IPS-NIHi7 (cell line): ENCODE measurements at regions not wholly inside any gene's neighbourhood (a gene's known extent, or its start where the extent isn't known, plus 50 kb on each side); places are given as distances from the start of the nearest gene placed in this dataset.

Source experiments
- DNase-seq: peaks from one replicate; pipeline ENCODE4 v3.0.0; 2012; ENCODE audit warnings: mixed read lengths; ENCODE audit errors: extremely low spot score

GRCh38 chrX:10813761-10814160 lies 193.4 kb upstream of the MID1 start:
- no peak for DNase-seq

GRCh38 chrX:10818651-10819050 lies 198.3 kb upstream of the MID1 start:
- no peak for DNase-seq

GRCh38 chrX:10819973-10820372 lies 199.6 kb upstream of the MID1 start:
- no peak for DNase-seq

- no peak for DNase-seq
These were observed 200.9 kb upstream of the MID1 start for GRCh38 chrX:10821293-10821692.

GRCh38 chrX:10828036-10828435 lies 207.7 kb upstream of the MID1 start:
- no peak for DNase-seq

GRCh38 chrX:10828640-10829039 lies 208.3 kb upstream of the MID1 start:
- DNase-seq = no peak

- no peak for DNase-seq
These were observed 211.5 kb upstream of the MID1 start for GRCh38 chrX:10831716-10832502.

- DNase-seq = peak; percentile 56
These were observed 213.1 kb upstream of the MID1 start for GRCh38 chrX:10833299-10834169.

GRCh38 chrX:10841579-10841978 lies 221.2 kb upstream of the MID1 start:
- DNase-seq = no peak

GRCh38 chrX:10842646-10843045 lies 222.3 kb upstream of the MID1 start:
- no peak for DNase-seq

GRCh38 chrX:10847333-10847732 lies 226.9 kb upstream of the MID1 start:
- DNase-seq = no peak

GRCh38 chrX:10851809-10852208 lies 231.4 kb upstream of the MID1 start:
- DNase-seq = no peak

- no peak for DNase-seq
These were observed 234.2 kb upstream of the MID1 start for GRCh38 chrX:10854594-10854993.

- no peak for DNase-seq
These were observed 235.5 kb upstream of the MID1 start for GRCh38 chrX:10855845-10856244.

GRCh38 chrX:10856797-10857196 lies 236.4 kb upstream of the MID1 start:
- no peak for DNase-seq

GRCh38 chrX:10859353-10859752 lies 239.0 kb upstream of the MID1 start:
- no peak for DNase-seq

- DNase-seq = no peak
These were observed 235.1 kb upstream of the HCCS start for GRCh38 chrX:10875995-10876394.

GRCh38 chrX:10882484-10882883 lies 228.6 kb upstream of the HCCS start:
- no peak for DNase-seq

GRCh38 chrX:10884246-10884645 lies 226.9 kb upstream of the HCCS start:
- no peak for DNase-seq

- DNase-seq = no peak
These were observed 218.4 kb upstream of the HCCS start for GRCh38 chrX:10892621-10893225.

GRCh38 chrX:10893366-10893765 lies 217.8 kb upstream of the HCCS start:
- no peak for DNase-seq

- no peak for DNase-seq
These were observed 217.2 kb upstream of the HCCS start for GRCh38 chrX:10893976-10894375.

GRCh38 chrX:10897768-10898167 lies 213.4 kb upstream of the HCCS start:
- DNase-seq = peak; percentile 38
